ENCODE measurements at regions not wholly inside any gene's neighbourhood (a gene's known extent, or its start where the extent isn't known, plus 50 kb on each side); places are given as distances from the start of the nearest gene placed in this dataset.

DNA sequence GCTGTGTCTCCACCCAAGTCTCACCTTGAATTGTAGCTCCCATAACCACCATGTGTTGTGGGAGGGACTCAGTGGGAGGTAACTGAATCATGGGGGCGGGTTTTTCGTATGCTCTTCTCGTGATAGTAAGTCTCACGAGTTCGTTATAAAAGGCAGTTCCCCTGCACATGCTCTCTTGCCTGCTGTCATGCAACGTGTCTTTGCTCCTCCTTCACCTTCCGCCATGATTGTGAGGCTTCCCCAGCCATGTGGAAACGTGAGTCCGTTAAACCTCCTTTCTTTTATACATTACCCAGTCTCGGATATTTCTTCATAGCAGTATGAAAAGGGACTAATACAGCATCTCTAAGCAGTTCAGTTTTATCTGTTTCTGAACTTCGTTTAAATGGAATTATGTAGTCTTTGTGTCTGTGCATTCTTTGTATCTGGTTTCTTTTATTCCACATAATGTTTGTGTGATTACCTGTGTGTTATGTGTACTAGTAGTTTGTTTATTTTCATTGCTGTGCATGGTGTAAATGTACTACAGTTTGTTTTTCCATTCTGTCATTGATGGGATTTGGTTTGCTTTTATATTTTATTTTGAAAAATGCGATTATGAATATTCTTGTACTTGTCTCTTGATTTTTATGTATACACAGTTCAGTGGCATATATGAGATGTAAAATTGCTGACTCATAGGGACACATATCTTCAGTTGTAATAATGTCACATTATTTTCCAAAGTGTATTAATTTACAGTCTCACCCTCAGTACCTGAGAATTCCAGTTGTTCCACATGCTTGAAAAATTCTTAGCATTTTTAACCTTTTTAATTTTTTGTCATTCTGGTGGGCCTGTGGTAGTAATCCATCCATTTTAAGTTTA is 304.9 kb downstream of the GBA3 start:
- TF ChIP-seq, protein P1, sequence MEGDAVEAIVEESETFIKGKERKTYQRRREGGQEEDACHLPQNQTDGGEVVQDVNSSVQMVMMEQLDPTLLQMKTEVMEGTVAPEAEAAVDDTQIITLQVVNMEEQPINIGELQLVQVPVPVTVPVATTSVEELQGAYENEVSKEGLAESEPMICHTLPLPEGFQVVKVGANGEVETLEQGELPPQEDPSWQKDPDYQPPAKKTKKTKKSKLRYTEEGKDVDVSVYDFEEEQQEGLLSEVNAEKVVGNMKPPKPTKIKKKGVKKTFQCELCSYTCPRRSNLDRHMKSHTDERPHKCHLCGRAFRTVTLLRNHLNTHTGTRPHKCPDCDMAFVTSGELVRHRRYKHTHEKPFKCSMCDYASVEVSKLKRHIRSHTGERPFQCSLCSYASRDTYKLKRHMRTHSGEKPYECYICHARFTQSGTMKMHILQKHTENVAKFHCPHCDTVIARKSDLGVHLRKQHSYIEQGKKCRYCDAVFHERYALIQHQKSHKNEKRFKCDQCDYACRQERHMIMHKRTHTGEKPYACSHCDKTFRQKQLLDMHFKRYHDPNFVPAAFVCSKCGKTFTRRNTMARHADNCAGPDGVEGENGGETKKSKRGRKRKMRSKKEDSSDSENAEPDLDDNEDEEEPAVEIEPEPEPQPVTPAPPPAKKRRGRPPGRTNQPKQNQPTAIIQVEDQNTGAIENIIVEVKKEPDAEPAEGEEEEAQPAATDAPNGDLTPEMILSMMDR (conservative IDR thresholded peaks at IDR 0.05; ENCODE audit: low read length) = no peak
- no peak overlapping the region for H3K4me3 ChIP-seq (ENCODE audit: low read length)
- no peak for DNase-seq (ENCODE audit: low read depth)

DNA sequence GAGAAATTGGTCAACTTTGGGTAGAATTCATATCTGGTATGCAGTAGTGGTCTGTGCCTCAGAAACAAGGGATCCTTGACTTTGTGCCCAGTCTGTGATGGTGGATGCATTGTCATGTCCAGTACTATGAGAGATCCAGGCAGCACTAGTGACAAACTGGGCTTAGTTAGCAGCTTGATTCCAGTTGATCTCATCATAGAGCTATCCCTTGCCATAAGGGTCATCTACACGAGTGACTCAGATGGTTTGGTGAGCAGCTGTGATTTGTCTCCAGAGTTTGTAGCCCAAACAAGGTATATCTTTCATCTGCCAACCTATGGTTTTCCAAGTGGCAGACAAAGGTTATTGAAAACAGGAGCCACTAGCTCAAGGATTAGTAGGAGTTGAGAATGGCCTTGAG is 298.8 kb downstream of the GBA3 start:
- TF ChIP-seq, protein P1 (conservative IDR thresholded peaks at IDR 0.05; ENCODE audit: low read length) = no peak
- no peak overlapping the region for H3K4me3 ChIP-seq (ENCODE audit: low read length)
- no peak for DNase-seq (ENCODE audit: low read depth)

DNA sequence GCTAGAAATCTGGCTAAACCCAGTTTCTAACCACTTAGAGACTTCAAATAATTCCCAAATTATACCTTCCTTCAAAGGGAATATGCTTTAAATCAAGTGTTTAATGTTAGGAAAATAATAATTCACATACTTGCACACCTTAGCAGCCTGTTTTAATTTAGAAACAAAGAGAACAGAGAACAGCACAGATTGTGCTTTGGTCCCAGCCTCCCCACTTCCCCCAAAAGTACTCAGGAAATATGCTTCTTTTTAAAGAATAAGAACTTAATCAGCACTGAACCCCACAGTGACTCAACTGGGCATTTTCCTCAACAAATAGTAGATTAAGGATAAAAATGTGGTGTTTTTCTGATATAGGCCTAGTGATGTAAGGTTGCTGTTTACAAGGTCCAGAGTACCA is 295.8 kb downstream of the GBA3 start:
- peak; percentile 9 for DNase-seq (ENCODE audit: low read depth)
- H3K4me3 ChIP-seq (ENCODE audit: low read length) = no peak overlapping the region
- TF ChIP-seq, protein P1 (conservative IDR thresholded peaks at IDR 0.05; ENCODE audit: low read length) = no peak

DNA sequence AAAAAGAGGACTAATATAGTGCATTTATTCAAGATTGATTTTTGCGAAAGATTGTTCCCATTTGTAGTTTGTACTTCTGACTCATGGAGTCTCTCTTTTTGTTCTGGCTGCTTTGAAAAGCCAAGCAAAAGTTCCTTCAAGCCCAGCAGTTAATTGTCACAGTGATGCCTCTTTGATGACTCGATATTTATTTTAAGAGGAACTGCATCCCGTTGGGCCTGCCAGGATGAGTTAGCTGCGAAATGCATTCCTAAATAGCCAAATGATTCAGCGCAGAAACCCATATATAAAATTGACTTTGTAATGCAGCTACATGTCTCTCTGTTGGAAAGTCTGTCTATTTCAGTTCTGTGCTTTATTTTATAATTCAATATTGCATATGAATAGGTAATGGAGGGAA is 295.1 kb downstream of the GBA3 start:
- DNase-seq (ENCODE audit: low read depth) = peak; percentile 66
- H3K4me3 ChIP-seq (ENCODE audit: low read length) = no peak overlapping the region
- TF ChIP-seq, protein P1 (conservative IDR thresholded peaks at IDR 0.05; ENCODE audit: low read length) = no peak

DNA sequence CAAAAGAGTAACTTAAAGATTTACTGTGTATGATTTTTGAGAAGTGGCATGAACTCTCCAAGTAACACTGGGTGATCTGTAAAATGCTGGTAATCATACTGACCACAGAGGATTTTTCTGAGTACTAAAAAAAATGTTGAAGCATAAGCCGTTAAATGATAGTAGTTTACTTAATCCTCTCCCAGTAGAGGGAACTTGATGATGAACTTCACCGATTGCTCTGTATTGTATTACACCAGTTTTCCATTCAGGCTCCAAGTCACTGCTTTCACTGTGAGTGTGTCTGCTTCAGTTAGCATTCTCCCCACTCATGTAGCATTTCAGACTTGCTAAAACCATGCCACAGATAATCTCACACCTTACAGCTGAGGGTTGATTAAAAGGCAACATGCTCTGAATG is 294.1 kb downstream of the GBA3 start:
- TF ChIP-seq, protein P1 (conservative IDR thresholded peaks at IDR 0.05; ENCODE audit: low read length) = no peak
- H3K4me3 ChIP-seq (ENCODE audit: low read length) = no peak overlapping the region
- no peak for DNase-seq (ENCODE audit: low read depth)

DNA sequence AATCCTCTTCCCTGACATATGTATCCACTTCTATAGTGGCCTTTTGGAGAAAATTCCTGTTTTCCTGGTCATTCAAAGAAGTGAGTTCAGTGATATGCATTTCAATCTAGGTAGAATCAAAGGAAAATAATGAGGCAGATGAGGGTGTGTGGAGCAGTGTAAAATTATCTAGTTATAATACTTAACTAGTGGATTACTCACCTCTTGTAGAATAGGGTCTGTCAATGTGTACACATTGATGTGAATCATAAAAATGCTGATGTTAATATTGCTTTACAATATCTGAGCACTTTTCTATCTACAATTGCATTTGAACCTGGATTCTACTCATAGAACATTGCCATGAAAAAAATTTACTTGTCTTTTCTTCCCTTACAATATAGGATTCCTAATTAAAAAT is 293.5 kb downstream of the GBA3 start:
- no peak overlapping the region for H3K4me3 ChIP-seq (ENCODE audit: low read length)
- DNase-seq (ENCODE audit: low read depth) = no peak
- TF ChIP-seq, protein P1 (conservative IDR thresholded peaks at IDR 0.05; ENCODE audit: low read length) = no peak

DNA sequence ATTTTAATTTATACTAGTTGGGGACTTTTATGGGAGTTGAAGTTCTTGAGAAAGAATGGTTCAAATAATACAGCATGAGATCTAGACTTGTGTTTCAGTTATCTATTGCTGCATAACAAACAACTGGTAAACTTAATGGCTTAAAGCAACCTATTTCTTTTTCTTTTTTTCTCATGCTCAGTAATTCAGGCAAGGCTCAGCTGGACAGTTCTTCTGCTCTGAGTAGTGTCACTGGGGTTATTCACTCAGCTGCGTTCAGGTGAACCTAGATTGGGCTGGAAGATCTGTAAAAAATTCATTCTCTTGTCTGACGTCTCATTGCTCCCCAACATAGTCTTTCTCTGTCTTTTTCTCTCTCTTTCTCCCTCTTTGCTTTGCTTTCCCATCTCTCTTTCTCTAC is 291.7 kb downstream of the GBA3 start:
- TF ChIP-seq, protein P1 (conservative IDR thresholded peaks at IDR 0.05; ENCODE audit: low read length) = no peak
- DNase-seq (ENCODE audit: low read depth) = no peak
- no peak overlapping the region for H3K4me3 ChIP-seq (ENCODE audit: low read length)
